C4-2B (cell line): ENCODE measurements at regions not wholly inside any gene's neighbourhood (a gene's known extent, or its start where the extent isn't known, plus 50 kb on each side); places are given as distances from the start of the nearest gene placed in this dataset.

Experiments
- ZFX ChIP-seq: fragments of 450-650 bp; IDR thresholded peaks from 2 replicates; pipeline ENCODE4 v1.6.1; 2017
- TF ChIP-seq, protein P1 (sequence below): fragments of 450-650 bp; conservative IDR thresholded peaks from 2 replicates; pipeline ENCODE4 v1.5.1; 2017; ENCODE audit warnings: mild to moderate bottlenecking

DNA sequence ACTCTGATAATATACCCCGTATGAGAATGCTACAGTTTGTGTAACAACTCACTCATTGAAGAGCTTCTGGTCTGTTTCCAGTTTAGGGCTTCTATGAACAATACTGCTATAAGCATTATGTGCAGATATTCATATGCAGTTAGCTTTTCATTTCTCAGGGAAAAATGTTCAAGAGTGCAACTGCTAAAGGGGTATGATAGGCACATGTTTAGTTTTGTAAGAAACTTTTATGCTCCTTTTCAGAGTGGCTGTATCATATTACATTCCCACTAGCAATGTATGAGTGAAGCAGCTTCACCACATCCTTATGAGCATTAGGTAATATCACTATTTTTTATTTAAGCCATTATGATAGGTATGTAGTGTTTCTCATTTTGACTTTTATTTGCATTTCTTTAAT lies 182.6 kb upstream of the CXCL12 start:
- TF ChIP-seq, protein P1, sequence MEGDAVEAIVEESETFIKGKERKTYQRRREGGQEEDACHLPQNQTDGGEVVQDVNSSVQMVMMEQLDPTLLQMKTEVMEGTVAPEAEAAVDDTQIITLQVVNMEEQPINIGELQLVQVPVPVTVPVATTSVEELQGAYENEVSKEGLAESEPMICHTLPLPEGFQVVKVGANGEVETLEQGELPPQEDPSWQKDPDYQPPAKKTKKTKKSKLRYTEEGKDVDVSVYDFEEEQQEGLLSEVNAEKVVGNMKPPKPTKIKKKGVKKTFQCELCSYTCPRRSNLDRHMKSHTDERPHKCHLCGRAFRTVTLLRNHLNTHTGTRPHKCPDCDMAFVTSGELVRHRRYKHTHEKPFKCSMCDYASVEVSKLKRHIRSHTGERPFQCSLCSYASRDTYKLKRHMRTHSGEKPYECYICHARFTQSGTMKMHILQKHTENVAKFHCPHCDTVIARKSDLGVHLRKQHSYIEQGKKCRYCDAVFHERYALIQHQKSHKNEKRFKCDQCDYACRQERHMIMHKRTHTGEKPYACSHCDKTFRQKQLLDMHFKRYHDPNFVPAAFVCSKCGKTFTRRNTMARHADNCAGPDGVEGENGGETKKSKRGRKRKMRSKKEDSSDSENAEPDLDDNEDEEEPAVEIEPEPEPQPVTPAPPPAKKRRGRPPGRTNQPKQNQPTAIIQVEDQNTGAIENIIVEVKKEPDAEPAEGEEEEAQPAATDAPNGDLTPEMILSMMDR: no peak
- no peak for TF ChIP-seq ZFX
